Spleen (tissue), 11 donors: ENCODE measurements at regions not wholly inside any gene's neighbourhood (a gene's known extent, or its start where the extent isn't known, plus 50 kb on each side); places are given as distances from the start of the nearest gene placed in this dataset.

Experiments
- DNase-seq: peaks from one replicate; pipeline ENCODE4 v3.0.0-alpha.2; 2020
- H3K27ac ChIP-seq, 8 donors: fragments of 200-600 bp; sonication (generic) in 7 of 8; 1 replicate in 4 of 8; 2 replicates in 4 of 8; pipeline versions ENCODE4 v1.5.0 to v1.8.0; 2016 to 2021; ENCODE audit warnings: inconsistent platforms in 4 of 8, mild to moderate bottlenecking in 4 of 8, moderate library complexity in 1 of 8
- H3K27me3 ChIP-seq, 7 donors: fragments of 200-600 bp; sonication (generic) in 6 of 7; replicated peaks in 1 of 7; 1 replicate in 4 of 7; 2 replicates in 3 of 7; pipeline versions ENCODE4 v1.5.0 to v1.8.0; 2016 to 2021; ENCODE audit warnings: inconsistent platforms in 3 of 7, mild to moderate bottlenecking in 1 of 7
- H3K36me3 ChIP-seq, 6 donors: fragments of 200-600 bp; sonication (generic) in 5 of 6; 1 replicate in 4 of 6; 2 replicates in 2 of 6; pipeline versions ENCODE4 v1.5.0 to v1.8.0; 2016 to 2021; ENCODE audit warnings: inconsistent platforms in 2 of 6
- H3K4me1 ChIP-seq, 6 donors: fragments of 200-600 bp; sonication (generic) in 5 of 6; 1 replicate in 3 of 6; 2 replicates in 3 of 6; pipeline versions ENCODE4 v1.5.0 to v1.8.0; 2016 to 2021; ENCODE audit warnings: inconsistent platforms in 3 of 6
- H3K4me3 ChIP-seq, 8 donors: fragments of 200-600 bp; sonication (generic) in 7 of 8; 1 replicate in 4 of 8; 2 replicates in 4 of 8; pipeline versions ENCODE4 v1.5.0 to v1.8.0; 2016 to 2021; ENCODE audit warnings: inconsistent platforms in 4 of 8, mild to moderate bottlenecking in 4 of 8, moderate library complexity in 2 of 8
- H3K9me3 ChIP-seq, 8 donors: fragments of 200-600 bp; sonication (generic) in 7 of 8; 1 replicate in 4 of 8; 2 replicates in 4 of 8; pipeline versions ENCODE4 v1.5.0 to v1.8.0; 2016 to 2021; ENCODE audit warnings: inconsistent platforms in 4 of 8
- POLR2A ChIP-seq, 3 donors: fragments of 450-650 bp; IDR thresholded peaks; one replicate each; pipeline ENCODE4 v1.5.1; 2017; ENCODE audit warnings: antibody characterized with exemption in 3 of 3, mild to moderate bottlenecking in 1 of 3
- POLR2AphosphoS5 ChIP-seq, 3 donors: sonication (generic); formaldehyde crosslinking; IDR thresholded peaks; one replicate each; pipeline ENCODE4 v1.5.1; 2017; ENCODE audit warnings: antibody characterized with exemption in 3 of 3
- WGBS, 5 donors: extraction: QIAGEN DNeasy Blood & Tissue Kit in 3 of 5; methylation state at CpG; one replicate each; pipeline versions ENCODE4 v1.1.5 to v1.1.7; 2013 to 2018; 5-methylcytosine and 5-hydroxymethylcytosine counted together
- intact Hi-C: fragments of 100-400 bp; cut with DNase I; formaldehyde crosslinking; loops from one replicate; pipeline ENCODE4 v1.15.0; 2023; ENCODE audit warnings: low total_unique reads
- TF ChIP-seq, protein P1 (sequence below), 11 experiments: fragments of 200-600 bp in 7 of 11; fragments of 450-650 bp in 4 of 11; sonication (generic) in 4 of 11; IDR thresholded peaks in 8 of 11; conservative IDR thresholded peaks in 3 of 11; 1 replicate in 7 of 11; 2 replicates in 4 of 11; pipeline versions ENCODE4 v1.4.0 to v1.8.0; 2016 to 2021; ENCODE audit warnings: antibody characterized with exemption in 11 of 11, inconsistent platforms in 4 of 11, mild to moderate bottlenecking in 1 of 11
- donor health status: healthy with polysubstance abuse.
- donor health status: DM: no; HTN: no; CAD: no; lungs with moderate emphysema.
- donor health status: DM: no; HTN: no; CAD: no.
- donor health status: Bipolar disorder and iron deficiency.
- donor health status: healthy.
- donor health status: DM: no; HTN: no; CAD: no.
- donor health status: DM: yes; HTN: yes; CAD: no.

DNA sequence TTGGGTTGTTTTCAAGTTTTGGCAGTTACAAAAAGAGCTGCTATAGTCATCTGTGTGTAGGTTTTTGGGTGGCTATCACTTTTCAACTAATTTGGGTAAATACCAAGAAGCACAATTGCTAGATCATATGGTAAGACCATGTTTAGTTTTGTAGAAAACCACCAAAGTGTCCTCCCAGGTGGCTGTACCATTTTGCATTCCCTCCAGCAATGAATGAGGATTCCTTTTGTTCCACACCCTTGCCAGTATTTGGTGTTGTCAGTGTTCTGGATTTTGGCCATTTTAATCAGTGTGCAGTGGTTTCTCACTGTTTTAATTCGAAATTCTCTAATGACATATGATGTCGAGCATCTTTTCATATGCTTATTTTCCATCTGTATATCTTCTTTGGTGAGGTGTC is 457.5 kb upstream of the ARID1B start:
- H3K27me3 ChIP-seq = no peaks in the 10 kb centered on the region
- TF ChIP-seq POLR2A (IDR thresholded peaks at IDR 0.05) (no peak), POLR2AphosphoS5 (IDR thresholded peaks at IDR 0.05) (no peak)
- TF ChIP-seq, protein P1, sequence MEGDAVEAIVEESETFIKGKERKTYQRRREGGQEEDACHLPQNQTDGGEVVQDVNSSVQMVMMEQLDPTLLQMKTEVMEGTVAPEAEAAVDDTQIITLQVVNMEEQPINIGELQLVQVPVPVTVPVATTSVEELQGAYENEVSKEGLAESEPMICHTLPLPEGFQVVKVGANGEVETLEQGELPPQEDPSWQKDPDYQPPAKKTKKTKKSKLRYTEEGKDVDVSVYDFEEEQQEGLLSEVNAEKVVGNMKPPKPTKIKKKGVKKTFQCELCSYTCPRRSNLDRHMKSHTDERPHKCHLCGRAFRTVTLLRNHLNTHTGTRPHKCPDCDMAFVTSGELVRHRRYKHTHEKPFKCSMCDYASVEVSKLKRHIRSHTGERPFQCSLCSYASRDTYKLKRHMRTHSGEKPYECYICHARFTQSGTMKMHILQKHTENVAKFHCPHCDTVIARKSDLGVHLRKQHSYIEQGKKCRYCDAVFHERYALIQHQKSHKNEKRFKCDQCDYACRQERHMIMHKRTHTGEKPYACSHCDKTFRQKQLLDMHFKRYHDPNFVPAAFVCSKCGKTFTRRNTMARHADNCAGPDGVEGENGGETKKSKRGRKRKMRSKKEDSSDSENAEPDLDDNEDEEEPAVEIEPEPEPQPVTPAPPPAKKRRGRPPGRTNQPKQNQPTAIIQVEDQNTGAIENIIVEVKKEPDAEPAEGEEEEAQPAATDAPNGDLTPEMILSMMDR (IDR thresholded peaks at IDR 0.05 in 8 of 11, conservative IDR thresholded peaks at IDR 0.05 in 3 of 11) = no peak
- intact Hi-C loops = no loop called here
- no peaks in the 10 kb centered on the region for H3K4me1 ChIP-seq
- H3K9me3 ChIP-seq = peaks cover 0 to 13% (median 8%) of the 10 kb centered on the region in 8 donors
- no peak for DNase-seq
- H3K36me3 ChIP-seq = no peaks in the 10 kb centered on the region
- 74 to 87% (median 75%) methylated on average over 2 of the region's 2 CpGs for WGBS, 5 donors
- H3K27ac ChIP-seq = no peak overlapping the region
- no peak overlapping the region for H3K4me3 ChIP-seq

GRCh38 chr6:156316583-156317125 is 460.5 kb upstream of the ARID1B start:
- H3K9me3 ChIP-seq = no peaks in the 10 kb centered on the region
- no peak for DNase-seq
- 75 to 90% (median 86%) methylated on average over 11 of the region's 11 CpGs for WGBS, 5 donors
- no peaks in the 10 kb centered on the region for H3K27me3 ChIP-seq
- no peak overlapping the region for H3K4me3 ChIP-seq
- H3K36me3 ChIP-seq = no peaks in the 10 kb centered on the region
- intact Hi-C loops = no loop called here
- no peak for TF ChIP-seq POLR2A (IDR thresholded peaks at IDR 0.05)
- TF ChIP-seq, protein P1 (IDR thresholded peaks at IDR 0.05 in 8 of 11, conservative IDR thresholded peaks at IDR 0.05 in 3 of 11) = no peak
- TF ChIP-seq POLR2AphosphoS5 (IDR thresholded peaks at IDR 0.05) = no peak
- H3K27ac ChIP-seq = no peak overlapping the region
- no peaks in the 10 kb centered on the region for H3K4me1 ChIP-seq

DNA sequence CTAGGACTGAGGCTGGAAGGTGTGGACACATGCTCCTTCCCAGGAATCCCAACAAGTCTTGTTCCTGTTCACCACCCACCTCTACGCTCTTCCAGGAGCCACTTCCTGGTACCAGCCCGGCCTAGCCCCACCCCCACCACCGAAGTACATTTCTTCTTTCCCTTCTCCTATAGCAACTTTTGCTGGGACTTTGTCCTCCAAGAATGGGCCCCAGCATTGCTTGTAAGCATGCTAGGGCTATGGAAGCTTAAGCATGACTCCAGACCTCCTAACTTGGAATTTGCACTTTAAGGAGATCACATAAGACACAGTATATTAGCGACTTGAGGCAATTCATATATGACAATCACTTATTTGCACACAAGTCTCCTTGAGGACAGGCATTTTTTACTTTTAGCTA is 462.0 kb upstream of the ARID1B start:
- DNase-seq = no peak
- Histone ChIP-seq H3K36me3 (no peaks in the 10 kb centered on the region), H3K27me3 (no peaks in the 10 kb centered on the region), H3K4me3 (no peak overlapping the region), H3K9me3 (no peaks in the 10 kb centered on the region), H3K4me1 (no peaks in the 10 kb centered on the region), H3K27ac (no peak overlapping the region)
- WGBS, 5 donors = 82 to 93% (median 85%) methylated on average over 4 of the region's 4 CpGs
- intact Hi-C loops = no loop called here
- TF ChIP-seq, protein P1 (IDR thresholded peaks at IDR 0.05 in 8 of 11, conservative IDR thresholded peaks at IDR 0.05 in 3 of 11) = no peak

DNA sequence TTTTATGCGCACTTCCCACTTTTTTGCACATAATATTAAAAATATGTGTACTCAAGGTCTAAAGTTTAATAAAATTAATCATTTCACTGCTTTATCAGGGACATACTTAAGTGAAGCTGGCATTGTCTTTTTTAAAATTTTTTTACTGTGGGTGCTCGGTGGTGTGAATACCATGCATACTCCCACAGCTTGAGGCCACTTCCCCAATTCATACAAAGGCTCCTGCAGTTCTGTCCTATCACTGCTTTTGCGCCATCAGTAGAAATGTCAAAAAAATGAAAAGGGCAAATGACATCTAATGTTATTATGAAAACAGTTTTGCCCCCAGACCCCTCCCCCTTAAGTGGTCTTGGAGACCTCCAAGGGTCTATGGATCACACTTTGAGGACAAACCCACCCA is 464.1 kb upstream of the ARID1B start:
- 84 to 91% (median 85%) methylated on average over 3 of the region's 3 CpGs for WGBS, 5 donors
- Histone ChIP-seq H3K9me3 (no peaks in the 10 kb centered on the region), H3K27me3 (no peaks in the 10 kb centered on the region), H3K4me1 (no peaks in the 10 kb centered on the region), H3K4me3 (no peak overlapping the region), H3K36me3 (no peaks in the 10 kb centered on the region), H3K27ac (no peak overlapping the region)
- intact Hi-C loops = no loop called here
- DNase-seq = no peak
- TF ChIP-seq POLR2A (IDR thresholded peaks at IDR 0.05) (no peak), POLR2AphosphoS5 (IDR thresholded peaks at IDR 0.05) (no peak)
- TF ChIP-seq, protein P1 (IDR thresholded peaks at IDR 0.05 in 8 of 11, conservative IDR thresholded peaks at IDR 0.05 in 3 of 11) = no peak
